Prostate gland (tissue), 2 donors: ENCODE measurements at regions not wholly inside any gene's neighbourhood (a gene's known extent, or its start where the extent isn't known, plus 50 kb on each side); places are given as distances from the start of the nearest gene placed in this dataset.

Experiments
- POLR2A ChIP-seq: fragments of 450-650 bp; IDR thresholded peaks from one replicate; pipeline ENCODE4 v1.6.1; 2016; ENCODE audit warnings: antibody characterized with exemption, mild to moderate bottlenecking
- TF ChIP-seq, protein P1 (sequence below), 4 experiments: fragments of 200-600 bp in 2 of 4; fragments of 450-650 bp in 2 of 4; sonication (generic) in 2 of 4; IDR thresholded peaks; 1 replicate in 3 of 4; 2 replicates in 1 of 4; pipeline ENCODE4 v1.5.1; 2016 to 2019; ENCODE audit warnings: antibody characterized with exemption in 4 of 4, mild to moderate bottlenecking in 2 of 4, moderate library complexity in 2 of 4

GRCh38 chr9:87421734-87422133 is 75.9 kb upstream of the DAPK1 start:
- TF ChIP-seq, protein P1, sequence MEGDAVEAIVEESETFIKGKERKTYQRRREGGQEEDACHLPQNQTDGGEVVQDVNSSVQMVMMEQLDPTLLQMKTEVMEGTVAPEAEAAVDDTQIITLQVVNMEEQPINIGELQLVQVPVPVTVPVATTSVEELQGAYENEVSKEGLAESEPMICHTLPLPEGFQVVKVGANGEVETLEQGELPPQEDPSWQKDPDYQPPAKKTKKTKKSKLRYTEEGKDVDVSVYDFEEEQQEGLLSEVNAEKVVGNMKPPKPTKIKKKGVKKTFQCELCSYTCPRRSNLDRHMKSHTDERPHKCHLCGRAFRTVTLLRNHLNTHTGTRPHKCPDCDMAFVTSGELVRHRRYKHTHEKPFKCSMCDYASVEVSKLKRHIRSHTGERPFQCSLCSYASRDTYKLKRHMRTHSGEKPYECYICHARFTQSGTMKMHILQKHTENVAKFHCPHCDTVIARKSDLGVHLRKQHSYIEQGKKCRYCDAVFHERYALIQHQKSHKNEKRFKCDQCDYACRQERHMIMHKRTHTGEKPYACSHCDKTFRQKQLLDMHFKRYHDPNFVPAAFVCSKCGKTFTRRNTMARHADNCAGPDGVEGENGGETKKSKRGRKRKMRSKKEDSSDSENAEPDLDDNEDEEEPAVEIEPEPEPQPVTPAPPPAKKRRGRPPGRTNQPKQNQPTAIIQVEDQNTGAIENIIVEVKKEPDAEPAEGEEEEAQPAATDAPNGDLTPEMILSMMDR (IDR thresholded peaks at IDR 0.05), result no peak
- TF ChIP-seq POLR2A, result no peak
